K562 (cell line): ENCODE measurements at regions not wholly inside any gene's neighbourhood (a gene's known extent, or its start where the extent isn't known, plus 50 kb on each side); places are given as distances from the start of the nearest gene placed in this dataset.

Source experiments
- BRF2 ChIP-seq: IDR thresholded peaks from 3 replicates; pipeline ENCODE4 v1.6.1; 2011; ENCODE audit warnings: borderline replicate concordance, mild to moderate bottlenecking; ENCODE audit not compliant: insufficient read length, insufficient read depth
- E2F4 ChIP-seq: sonication (generic); formaldehyde crosslinking; IDR thresholded peaks from 2 replicates; pipeline ENCODE4 v1.8.0; 2022; ENCODE audit warnings: mild to moderate bottlenecking, low read depth, missing genetic modification reagents
- ERF ChIP-seq: fragments of 450-650 bp; formaldehyde crosslinking; IDR thresholded peaks from 2 replicates; pipeline ENCODE4 v1.4.0; 2020; ENCODE audit warnings: mild to moderate bottlenecking, mixed read lengths
- EZH2 ChIP-seq: IDR thresholded peaks from 2 replicates; pipeline ENCODE4 v1.6.1; 2012; ENCODE audit warnings: low read depth, mild to moderate bottlenecking, inconsistent platforms, low read length, borderline replicate concordance
- L3MBTL2 ChIP-seq: fragments of 450-650 bp; IDR thresholded peaks from 2 replicates; pipeline ENCODE4 v1.6.1; 2016; ENCODE audit warnings: mild to moderate bottlenecking, moderate library complexity
- NFIX ChIP-seq: fragments of 250-450 bp; sonication (Bioruptor Pico); IDR thresholded peaks from 2 replicates; pipeline ENCODE4 v1.4.0; 2020; ENCODE audit warnings: low read depth, mild to moderate bottlenecking, moderate library complexity
- PATZ1 ChIP-seq: fragments of 250-450 bp; sonication (Bioruptor Pico); IDR thresholded peaks from 2 replicates; pipeline ENCODE4 v1.5.0; 2020; ENCODE audit warnings: mild to moderate bottlenecking, borderline replicate concordance
- SMARCC2 ChIP-seq: fragments of 450-650 bp; IDR thresholded peaks from 2 replicates; pipeline ENCODE4 v1.6.1; 2017; ENCODE audit warnings: antibody characterized with exemption, moderate library complexity, mild to moderate bottlenecking, low read depth

- TF ChIP-seq PATZ1 (CRISPR knock-in tag): no peak
- no peak for TF ChIP-seq E2F4
- TF ChIP-seq NFIX: no peak
- no peak for TF ChIP-seq EZH2
- no peak for TF ChIP-seq ERF (CRISPR knock-in tag)
- no peak for TF ChIP-seq L3MBTL2
- no peak for TF ChIP-seq BRF2
- TF ChIP-seq SMARCC2: no peak
Observed at GRCh38 chr2:21887881-21888280, 764.1 kb downstream of the TDRD15 start (continued).
